Stomach (tissue), 4 donors: ENCODE measurements at regions not wholly inside any gene's neighbourhood (a gene's known extent, or its start where the extent isn't known, plus 50 kb on each side); places are given as distances from the start of the nearest gene placed in this dataset.

Experiments
- CTCF ChIP-seq, 7 experiments: fragments of 450-650 bp in 4 of 7; fragments of 200-600 bp in 3 of 7; sonication (generic) in 3 of 7; IDR thresholded peaks; one replicate each; pipeline ENCODE4 v1.5.1; 2016 to 2019; ENCODE audit warnings: antibody characterized with exemption in 7 of 7, control low read depth in 2 of 7, mild to moderate bottlenecking in 1 of 7
- EP300 ChIP-seq: sonication (generic); formaldehyde crosslinking; IDR thresholded peaks from one replicate; pipeline ENCODE4 v1.6.1; 2017; ENCODE audit warnings: antibody characterized with exemption
- POLR2A ChIP-seq, 4 donors: fragments of 450-650 bp; IDR thresholded peaks; one replicate each; pipeline ENCODE4 v1.6.1; 2016; ENCODE audit warnings: antibody characterized with exemption in 4 of 4, control low read depth in 2 of 4, mild to moderate bottlenecking in 1 of 4, moderate library complexity in 1 of 4
- POLR2AphosphoS5 ChIP-seq, 3 donors: sonication (generic); formaldehyde crosslinking; IDR thresholded peaks; one replicate each; pipeline ENCODE4 v1.6.1; 2016; ENCODE audit warnings: antibody characterized with exemption in 3 of 3

- TF ChIP-seq POLR2A (IDR thresholded peaks at IDR 0.05) (no peak), CTCF (IDR thresholded peaks at IDR 0.05) (no peak), POLR2AphosphoS5 (IDR thresholded peaks at IDR 0.05) (no peak), EP300 (no peak)
Observed at GRCh38 chr1:29861922-29862321, 625.6 kb downstream of the PTPRU start.
